HEK293T (cell line): ENCODE measurements at regions not wholly inside any gene's neighbourhood (a gene's known extent, or its start where the extent isn't known, plus 50 kb on each side); places are given as distances from the start of the nearest gene placed in this dataset.

Source experiments
- ARNT ChIP-seq: fragments of 450-650 bp; IDR thresholded peaks from 2 replicates; pipeline ENCODE4 v1.6.1; 2017; ENCODE audit warnings: mild to moderate bottlenecking
- BHLHE40 ChIP-seq: fragments of 450-650 bp; IDR thresholded peaks from 2 replicates; pipeline ENCODE4 v1.6.1; 2016; ENCODE audit warnings: mild to moderate bottlenecking, moderate library complexity, borderline replicate concordance
- CTBP1 ChIP-seq: fragments of 450-650 bp; IDR thresholded peaks from 2 replicates; pipeline ENCODE4 v1.6.1; 2016; ENCODE audit warnings: borderline replicate concordance
- ELF4 ChIP-seq: fragments of 450-650 bp; IDR thresholded peaks from 2 replicates; pipeline ENCODE4 v1.6.1; 2017; ENCODE audit warnings: antibody characterized with exemption
- FOXA1 ChIP-seq: fragments of 450-650 bp; IDR thresholded peaks from 2 replicates; pipeline ENCODE4 v1.6.1; 2016; ENCODE audit warnings: mild to moderate bottlenecking
- FOXK2 ChIP-seq: fragments of 450-650 bp; IDR thresholded peaks from 2 replicates; pipeline ENCODE4 v1.6.1; 2016; ENCODE audit warnings: mild to moderate bottlenecking
- FOXM1 ChIP-seq: fragments of 450-650 bp; IDR thresholded peaks from 2 replicates; pipeline ENCODE4 v1.6.1; 2017; ENCODE audit warnings: mild to moderate bottlenecking, borderline replicate concordance
- L3MBTL2 ChIP-seq: fragments of 450-650 bp; conservative IDR thresholded peaks from 2 replicates; pipeline ENCODE4 v1.6.1; 2016; ENCODE audit warnings: mild to moderate bottlenecking
- LEF1 ChIP-seq: fragments of 450-650 bp; IDR thresholded peaks from 2 replicates; pipeline ENCODE4 v1.6.1; 2017; ENCODE audit warnings: mild to moderate bottlenecking, borderline replicate concordance
- PKNOX1 ChIP-seq: fragments of 450-650 bp; IDR thresholded peaks from 2 replicates; pipeline ENCODE4 v1.6.1; 2016
- SP1 ChIP-seq: fragments of 450-650 bp; IDR thresholded peaks from 2 replicates; pipeline ENCODE4 v1.6.1; 2017
- SUZ12 ChIP-seq: fragments of 450-650 bp; IDR thresholded peaks from 2 replicates; pipeline ENCODE4 v1.6.1; 2016; ENCODE audit warnings: mild to moderate bottlenecking
- TARDBP ChIP-seq: fragments of 450-650 bp; IDR thresholded peaks from 2 replicates; pipeline ENCODE4 v1.6.1; 2016
- ZNF384 ChIP-seq: fragments of 450-650 bp; IDR thresholded peaks from 2 replicates; pipeline ENCODE4 v1.6.1; 2016

DNA sequence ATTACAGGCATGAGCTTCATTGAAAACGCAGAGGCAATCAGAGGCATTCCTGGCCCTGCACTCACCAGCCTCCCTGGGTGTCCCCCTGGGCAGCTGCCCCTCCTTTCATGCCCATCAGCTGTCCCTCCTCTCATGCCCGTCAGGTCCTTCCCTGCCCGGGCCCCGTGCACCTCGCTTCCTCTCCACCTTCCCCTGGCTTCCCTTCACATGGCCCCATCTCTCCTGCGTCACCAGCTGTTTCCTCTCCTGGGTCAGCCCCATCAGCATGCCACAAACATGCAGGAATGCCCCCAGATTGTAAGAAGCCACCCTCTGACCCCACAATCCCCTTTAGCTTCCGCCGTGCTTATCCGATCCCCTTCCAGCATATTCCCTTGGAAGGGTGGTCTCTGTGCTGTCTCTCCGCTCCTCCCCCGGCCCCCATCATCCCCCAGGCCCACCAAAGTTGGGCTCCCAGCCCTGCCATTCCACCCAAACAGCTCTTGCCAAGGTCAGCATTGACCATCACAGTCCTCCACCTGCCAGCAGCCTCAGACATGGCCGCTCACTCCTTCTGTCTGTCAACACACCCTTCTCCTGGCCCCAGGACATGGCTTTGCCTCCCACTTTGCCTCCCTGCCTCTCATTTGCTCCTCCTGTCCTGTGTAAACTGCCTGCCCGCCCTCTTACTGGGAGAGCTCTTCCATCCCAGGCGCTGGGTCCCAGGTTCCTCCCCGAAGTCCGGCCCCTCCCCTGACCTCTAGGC, 98.6 kb upstream of the IER5L start:
- TF ChIP-seq SP1 (no peak), TARDBP (no peak), SUZ12 (no peak), FOXM1 (no peak), ELF4 (no peak), ZNF384 (no peak), ARNT (no peak), CTBP1 (no peak), FOXK2 (no peak), LEF1 (no peak), FOXA1 (no peak), BHLHE40 (no peak), PKNOX1 (no peak), L3MBTL2 (no peak)
